CD4-positive, alpha-beta memory T cell (primary cell): ENCODE measurements at regions not wholly inside any gene's neighbourhood (a gene's known extent, or its start where the extent isn't known, plus 50 kb on each side); places are given as distances from the start of the nearest gene placed in this dataset.

ENCODE experiments used
- CTCF ChIA-PET: fragments of 350-600 bp; sonication (Branson Sonifier 250); formaldehyde crosslinking; loops from one replicate; lab custom pipeline; 2021; ENCODE audit warnings: inconsistent platforms; ENCODE audit not compliant: partially characterized antibody; lab: Charles Lee
- POLR2A ChIA-PET: fragments of 350-600 bp; sonication (Branson Sonifier 250); formaldehyde crosslinking; loops from one replicate; lab custom pipeline; 2021; ENCODE audit not compliant: partially characterized antibody; lab: Charles Lee
- DNase-seq, 5 donors: peaks; one replicate each; pipeline versions ENCODE4 v3.0.0 to v3.0.0-alpha.2; 2020 to 2022; ENCODE audit warnings: mixed read lengths in 1 of 5
- H3K27ac ChIP-seq: one replicate; pipeline ENCODE4 v1.7.0; 2013; ENCODE audit warnings: low read depth, low read length
- H3K27me3 ChIP-seq: 2 replicates; pipeline ENCODE4 v1.7.0; 2013; ENCODE audit warnings: mild to moderate bottlenecking, low read length, moderate library complexity; ENCODE audit not compliant: insufficient read depth
- H3K36me3 ChIP-seq: 2 replicates; pipeline ENCODE4 v1.7.0; 2013; ENCODE audit warnings: mild to moderate bottlenecking, low read length, moderate library complexity; ENCODE audit not compliant: insufficient read depth
- H3K4me1 ChIP-seq: 2 replicates; pipeline ENCODE4 v1.7.0; 2013; ENCODE audit warnings: mild to moderate bottlenecking, low read length, moderate library complexity; ENCODE audit not compliant: insufficient read depth
- H3K4me3 ChIP-seq, 2 donors: one replicate each; pipeline ENCODE4 v1.7.0; 2013; ENCODE audit warnings: low read length in 2 of 2, mild to moderate bottlenecking in 1 of 2
- H3K9me3 ChIP-seq, 2 donors: one replicate each; pipeline ENCODE4 v1.7.0; 2013; ENCODE audit warnings: low read length in 2 of 2, control low read depth in 1 of 2; ENCODE audit not compliant: control insufficient read depth in 1 of 2
- H3K27ac Mint-ChIP-seq, 7 donors: one replicate each; pipeline ENCODE4 v1.8.0; 2020 to 2021; ENCODE audit warnings: mixed read lengths in 7 of 7, mild to moderate bottlenecking in 6 of 7, inconsistent platforms in 3 of 7, moderate library complexity in 3 of 7
- H3K27me3 Mint-ChIP-seq, 2 donors: one replicate each; pipeline ENCODE4 v1.8.0; 2020 to 2021; ENCODE audit warnings: mixed read lengths in 2 of 2
- H3K36me3 Mint-ChIP-seq, 2 donors: one replicate each; pipeline ENCODE4 v1.8.0; 2020 to 2021; ENCODE audit warnings: mixed read lengths in 2 of 2, inconsistent platforms in 1 of 2, mild to moderate bottlenecking in 1 of 2
- H3K4me1 Mint-ChIP-seq, 4 donors: one replicate each; pipeline ENCODE4 v1.8.0; 2020 to 2021; ENCODE audit warnings: mixed read lengths in 4 of 4, mild to moderate bottlenecking in 1 of 4
- H3K4me3 Mint-ChIP-seq, 8 donors: one replicate each; pipeline ENCODE4 v1.8.0; 2020 to 2021; ENCODE audit warnings: mixed read lengths in 8 of 8, mild to moderate bottlenecking in 7 of 8, moderate library complexity in 6 of 8, inconsistent platforms in 3 of 8
- H3K9me3 Mint-ChIP-seq, 8 donors: one replicate each; pipeline ENCODE4 v1.8.0; 2020 to 2021; ENCODE audit warnings: mixed read lengths in 8 of 8, mild to moderate bottlenecking in 5 of 8, inconsistent platforms in 3 of 8, moderate library complexity in 1 of 8
- intact Hi-C: fragments of 100-400 bp; cut with micrococcal nuclease; formaldehyde crosslinking; loops from one replicate; pipeline ENCODE4 v1.15.1; 2023

DNA sequence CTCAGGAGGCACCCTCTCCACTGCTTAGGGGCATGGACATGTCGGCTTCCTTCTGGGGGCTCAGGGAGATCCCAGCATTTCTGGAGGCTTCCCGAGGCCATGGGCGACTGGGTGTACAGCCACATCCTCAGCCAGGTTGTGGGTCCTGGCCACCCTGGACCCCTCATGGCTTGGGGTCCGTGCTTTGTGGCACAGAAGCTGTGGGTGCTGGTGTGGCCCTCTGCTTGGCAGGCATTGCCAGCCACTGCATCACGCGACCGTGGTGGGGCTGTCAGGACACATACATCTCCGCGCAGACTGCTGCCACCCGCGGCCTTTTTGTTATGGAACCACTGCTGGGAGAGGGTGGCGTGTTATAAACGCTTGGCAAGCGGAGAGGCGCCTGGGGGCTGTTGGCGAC, 1174.9 kb downstream of the BRD1 start:
- ChIA-PET POLR2A (no interaction called here), CTCF (no interaction called here)
- H3K4me1 Mint-ChIP-seq = no peaks in the 10 kb centered on the region
- H3K27me3 ChIP-seq = no peaks in the 10 kb centered on the region
- no peak overlapping the region for H3K4me3 ChIP-seq
- H3K36me3 ChIP-seq = no peaks in the 10 kb centered on the region
- H3K27me3 Mint-ChIP-seq = no peaks in the 10 kb centered on the region
- H3K27ac Mint-ChIP-seq = no peak overlapping the region
- intact Hi-C loops = no loop called here
- H3K27ac ChIP-seq = no peak overlapping the region
- peaks cover 0 to 6% (median 0%) of the 10 kb centered on the region in 8 donors for H3K9me3 Mint-ChIP-seq
- DNase-seq = no peak
- no peaks in the 10 kb centered on the region for H3K9me3 ChIP-seq
- H3K4me1 ChIP-seq = no peaks in the 10 kb centered on the region
- H3K36me3 Mint-ChIP-seq = no peaks in the 10 kb centered on the region
- H3K4me3 Mint-ChIP-seq = no peak overlapping the region

DNA sequence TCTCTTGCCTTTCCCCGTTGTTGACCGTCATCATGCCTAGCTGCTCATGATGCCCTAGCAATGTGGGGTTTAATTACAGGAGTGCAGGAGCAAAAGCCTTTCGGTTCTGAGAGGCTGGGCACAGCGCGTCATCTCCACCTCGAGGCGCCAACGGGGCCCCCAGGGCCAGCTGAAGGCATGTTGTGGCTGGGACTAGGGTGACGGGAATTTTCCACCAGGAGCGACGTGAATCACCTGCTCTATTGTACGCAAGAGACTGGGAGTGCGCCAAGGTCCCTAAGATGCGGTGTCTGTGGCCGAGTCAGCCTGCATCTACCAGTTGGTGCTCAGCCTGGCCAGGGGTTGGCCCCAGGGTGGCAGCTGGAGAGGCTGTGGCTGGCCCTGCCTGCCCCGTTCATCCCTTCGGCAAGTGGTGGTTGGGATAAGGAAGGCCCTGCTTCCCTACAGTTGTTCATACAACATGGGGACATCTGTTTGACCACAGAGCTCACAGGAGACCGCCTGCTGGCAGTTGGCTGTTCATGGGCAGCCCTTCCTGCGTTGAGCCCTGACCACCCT, 1175.6 kb downstream of the BRD1 start:
- Histone ChIP-seq H3K27ac (no peak overlapping the region), H3K27me3 (no peaks in the 10 kb centered on the region), H3K36me3 (no peaks in the 10 kb centered on the region), H3K4me3 (no peak overlapping the region), H3K4me1 (no peaks in the 10 kb centered on the region), H3K9me3 (no peaks in the 10 kb centered on the region)
- no peaks in the 10 kb centered on the region for H3K27me3 Mint-ChIP-seq
- peaks cover 0 to 5% (median 0%) of the 10 kb centered on the region in 8 donors for H3K9me3 Mint-ChIP-seq
- H3K36me3 Mint-ChIP-seq = no peaks in the 10 kb centered on the region
- ChIA-PET POLR2A (no interaction called here), CTCF (no interaction called here)
- DNase-seq = no peak
- no peaks in the 10 kb centered on the region for H3K4me1 Mint-ChIP-seq
- no peak overlapping the region for H3K27ac Mint-ChIP-seq
- no peak overlapping the region for H3K4me3 Mint-ChIP-seq
- intact Hi-C loops = no loop called here

DNA sequence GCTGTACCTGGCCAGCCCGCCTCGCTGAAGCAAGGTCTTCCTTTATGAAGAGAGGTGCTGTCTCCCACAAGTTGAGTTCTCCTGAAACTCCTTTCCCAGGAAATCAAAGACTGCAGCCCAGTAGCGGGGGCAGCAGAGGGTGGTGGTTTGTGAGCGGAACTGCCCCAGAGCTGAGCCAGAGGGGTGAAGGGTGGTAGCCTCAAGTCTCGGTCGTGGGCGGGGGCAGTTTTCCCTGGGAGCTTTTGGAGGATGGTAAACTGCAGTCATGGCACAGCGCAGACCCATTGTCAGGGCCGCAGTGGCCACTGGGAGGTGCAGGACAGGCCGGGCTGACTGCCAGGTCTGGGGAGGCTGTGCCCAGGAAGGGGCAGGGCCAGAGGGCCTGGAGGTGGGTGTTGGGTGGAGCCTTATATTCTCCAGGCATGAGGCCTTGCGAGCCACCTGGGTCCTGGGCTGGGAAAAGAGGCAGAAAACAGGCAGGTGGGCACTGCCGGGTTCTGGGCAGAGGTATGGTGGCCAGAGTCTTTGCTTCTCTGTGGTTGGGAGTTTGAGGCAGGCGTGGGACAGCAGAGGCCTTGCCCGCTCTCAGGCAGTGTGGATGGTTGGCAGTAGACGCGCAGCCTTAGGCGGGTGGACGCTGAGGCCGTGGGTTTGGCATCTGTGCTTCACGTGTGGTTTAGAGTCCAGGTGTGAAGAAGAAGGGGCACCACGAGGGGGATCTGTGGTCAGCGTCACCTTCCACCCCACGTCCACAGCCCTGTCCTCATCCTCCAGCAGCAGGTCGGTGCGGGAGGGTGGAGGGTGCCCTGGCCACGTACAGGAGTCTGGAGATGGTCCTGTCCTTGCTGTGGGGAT, 1176.4 kb downstream of the BRD1 start:
- Mint-ChIP-seq H3K36me3 (no peaks in the 10 kb centered on the region), H3K27ac (no peak overlapping the region), H3K27me3 (no peaks in the 10 kb centered on the region), H3K4me1 (no peaks in the 10 kb centered on the region), H3K9me3 (peaks cover 0 to 5% (median 0%) of the 10 kb centered on the region in 8 donors), H3K4me3 (no peak overlapping the region)
- Histone ChIP-seq H3K9me3 (no peaks in the 10 kb centered on the region), H3K27ac (no peak overlapping the region), H3K4me1 (no peaks in the 10 kb centered on the region), H3K36me3 (no peaks in the 10 kb centered on the region), H3K4me3 (no peak overlapping the region), H3K27me3 (no peaks in the 10 kb centered on the region)
- POLR2A ChIA-PET = no interaction called here
- DNase-seq = no peak
- CTCF ChIA-PET = no interaction called here
- intact Hi-C loops = no loop called here

DNA sequence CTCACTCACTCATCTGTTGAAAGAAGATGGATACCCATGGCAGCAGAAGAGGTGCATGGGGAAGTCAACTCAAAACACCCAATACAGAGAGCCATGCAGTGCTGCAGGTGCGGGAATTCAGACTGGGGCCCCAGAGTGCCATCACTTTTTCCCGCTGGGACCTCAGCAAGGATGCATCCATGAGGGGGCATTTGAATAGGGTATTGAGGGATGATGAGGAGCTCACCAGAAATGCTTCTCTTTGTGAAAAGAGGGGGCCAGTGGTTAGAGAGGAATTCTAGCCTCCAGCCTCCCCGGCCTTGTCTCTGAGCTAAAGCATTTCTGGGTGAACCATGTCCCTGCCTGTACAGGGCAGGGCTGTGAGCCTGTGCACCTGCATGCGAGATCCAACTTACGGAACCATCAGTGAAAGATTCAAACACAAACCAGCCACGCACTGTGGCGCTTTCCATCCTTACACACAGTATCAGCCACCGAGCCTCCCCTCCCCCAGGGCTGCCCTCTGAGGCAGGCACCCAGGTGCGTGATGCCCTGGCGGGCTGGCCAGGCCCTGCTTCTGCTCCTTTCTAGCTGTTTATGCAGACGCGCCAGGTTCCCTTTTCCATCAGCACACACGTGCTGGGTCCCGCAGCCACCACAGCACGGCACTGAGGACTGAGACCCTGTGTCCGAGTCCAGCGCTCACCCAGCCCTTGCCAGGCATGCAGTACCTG, 1177.2 kb downstream of the BRD1 start:
- Histone ChIP-seq H3K9me3 (no peaks in the 10 kb centered on the region), H3K27me3 (no peaks in the 10 kb centered on the region), H3K4me3 (no peak overlapping the region), H3K36me3 (no peaks in the 10 kb centered on the region), H3K4me1 (no peaks in the 10 kb centered on the region), H3K27ac (no peak overlapping the region)
- no peak overlapping the region for H3K4me3 Mint-ChIP-seq
- intact Hi-C loops = no loop called here
- ChIA-PET POLR2A (no interaction called here), CTCF (no interaction called here)
- no peak for DNase-seq
- H3K36me3 Mint-ChIP-seq = no peaks in the 10 kb centered on the region
- peaks cover 0 to 4% (median 0%) of the 10 kb centered on the region in 8 donors for H3K9me3 Mint-ChIP-seq
- no peaks in the 10 kb centered on the region for H3K4me1 Mint-ChIP-seq
- H3K27me3 Mint-ChIP-seq = no peaks in the 10 kb centered on the region
- H3K27ac Mint-ChIP-seq = no peak overlapping the region

DNA sequence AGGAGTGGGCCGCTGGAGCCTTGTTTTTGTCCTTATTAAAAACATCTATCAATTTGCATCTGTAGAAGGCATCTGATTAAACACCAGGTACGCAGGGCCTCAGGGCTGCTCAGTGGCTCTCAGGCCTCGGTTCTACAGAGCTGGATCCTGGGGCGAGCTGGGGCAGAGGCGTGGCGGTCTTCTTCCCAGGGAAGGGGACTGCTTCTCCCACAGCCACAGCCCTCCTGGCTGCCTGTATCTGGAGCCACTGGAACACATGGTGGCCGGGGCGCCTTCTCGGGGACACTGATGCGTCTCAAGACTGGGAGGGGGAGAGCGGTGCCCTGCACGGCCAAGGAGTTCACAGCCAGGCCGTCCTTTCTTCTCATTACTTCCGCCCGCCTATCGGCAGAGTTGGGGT, 1178.2 kb downstream of the BRD1 start:
- Histone ChIP-seq H3K9me3 (no peaks in the 10 kb centered on the region), H3K27ac (no peak overlapping the region), H3K4me3 (no peak overlapping the region), H3K27me3 (no peaks in the 10 kb centered on the region), H3K4me1 (no peaks in the 10 kb centered on the region), H3K36me3 (no peaks in the 10 kb centered on the region)
- no peaks in the 10 kb centered on the region for H3K4me1 Mint-ChIP-seq
- DNase-seq = no peak
- no peak overlapping the region for H3K27ac Mint-ChIP-seq
- intact Hi-C loops = no loop called here
- H3K27me3 Mint-ChIP-seq = no peaks in the 10 kb centered on the region
- H3K4me3 Mint-ChIP-seq = no peak overlapping the region
- no peaks in the 10 kb centered on the region for H3K9me3 Mint-ChIP-seq
- ChIA-PET CTCF (no interaction called here), POLR2A (no interaction called here)
- H3K36me3 Mint-ChIP-seq = no peaks in the 10 kb centered on the region

DNA sequence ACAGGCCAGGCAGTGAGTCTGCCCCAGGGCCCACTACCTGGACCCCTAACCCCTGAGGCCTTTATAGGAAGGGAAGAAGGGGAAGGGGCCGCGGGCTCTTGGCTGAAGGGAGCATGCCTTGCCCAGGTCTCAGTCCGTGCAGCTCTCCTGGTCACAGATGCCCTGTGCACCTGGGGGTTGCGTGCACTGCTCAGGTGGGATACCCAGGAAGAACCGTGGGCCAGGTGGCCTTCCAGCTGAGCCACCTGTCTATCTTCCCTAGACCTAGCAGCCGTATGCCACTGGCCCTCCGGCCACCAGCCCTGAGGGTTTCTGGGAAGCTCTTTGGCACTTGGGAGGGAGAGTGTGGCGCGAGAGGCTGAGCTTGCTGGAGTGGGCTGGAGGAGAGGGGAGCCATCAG, 1178.6 kb downstream of the BRD1 start:
- ChIA-PET CTCF (no interaction called here), POLR2A (no interaction called here)
- Histone ChIP-seq H3K27ac (no peak overlapping the region), H3K4me1 (no peaks in the 10 kb centered on the region), H3K27me3 (no peaks in the 10 kb centered on the region), H3K4me3 (no peak overlapping the region), H3K36me3 (no peaks in the 10 kb centered on the region), H3K9me3 (no peaks in the 10 kb centered on the region)
- intact Hi-C loops = no loop called here
- Mint-ChIP-seq H3K27me3 (no peaks in the 10 kb centered on the region), H3K4me1 (no peaks in the 10 kb centered on the region), H3K9me3 (no peaks in the 10 kb centered on the region), H3K27ac (no peak overlapping the region), H3K4me3 (no peak overlapping the region), H3K36me3 (no peaks in the 10 kb centered on the region)
- DNase-seq = no peak

DNA sequence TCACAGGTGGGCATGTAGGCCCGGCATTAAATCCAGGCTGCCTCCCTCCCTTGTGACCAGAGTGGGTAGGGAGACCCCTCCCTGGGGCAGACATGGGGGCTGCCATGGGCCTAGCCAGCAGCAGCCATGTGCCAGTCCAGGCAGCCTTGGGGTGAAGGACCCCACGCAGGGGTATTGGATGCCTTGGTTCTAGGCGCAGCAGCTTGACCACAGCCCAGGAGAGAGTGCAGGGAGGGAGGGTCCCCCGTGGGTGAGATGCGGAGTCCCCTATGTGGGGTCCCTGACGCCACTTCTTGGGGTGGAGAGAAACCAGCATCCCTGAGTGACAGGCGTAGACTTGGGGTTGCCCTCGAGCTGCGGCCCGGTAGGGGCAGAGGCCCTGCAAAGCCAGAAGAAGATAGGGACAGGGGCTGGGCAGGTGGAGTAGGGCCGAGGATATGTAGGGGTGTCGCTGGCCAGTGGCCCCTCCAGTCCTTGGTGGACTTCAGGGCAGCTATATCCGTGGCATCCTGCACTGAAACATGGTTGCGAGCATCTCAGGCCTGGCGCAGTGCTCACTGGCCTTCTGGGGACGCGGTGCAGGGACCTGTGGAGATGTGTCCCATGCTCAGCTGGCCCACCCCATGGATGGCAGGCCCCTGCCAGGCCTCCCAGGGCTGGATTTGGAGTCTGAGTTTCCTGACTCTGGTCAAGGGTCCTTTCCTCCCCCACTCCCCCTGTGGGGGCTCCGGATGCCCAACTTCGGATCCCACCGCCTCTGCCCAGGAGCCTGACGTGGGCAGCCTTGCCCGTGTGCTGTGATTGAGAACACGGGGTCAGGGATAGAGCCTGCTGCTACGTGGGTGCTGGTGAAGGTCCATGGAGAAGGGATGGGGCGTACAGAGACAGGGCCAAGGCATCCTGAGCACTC, 1179.8 kb downstream of the BRD1 start:
- Histone ChIP-seq H3K36me3 (no peaks in the 10 kb centered on the region), H3K27ac (no peak overlapping the region), H3K4me3 (no peak overlapping the region), H3K27me3 (no peaks in the 10 kb centered on the region), H3K4me1 (no peaks in the 10 kb centered on the region), H3K9me3 (no peaks in the 10 kb centered on the region)
- Mint-ChIP-seq H3K27ac (no peak overlapping the region), H3K27me3 (no peaks in the 10 kb centered on the region), H3K9me3 (no peaks in the 10 kb centered on the region), H3K4me3 (no peak overlapping the region), H3K36me3 (no peaks in the 10 kb centered on the region), H3K4me1 (no peaks in the 10 kb centered on the region)
- no peak for DNase-seq
- POLR2A ChIA-PET = no interaction called here
- intact Hi-C loops = no loop called here
- CTCF ChIA-PET = no interaction called here
